PC-3 (cell line): ENCODE measurements at regions not wholly inside any gene's neighbourhood (a gene's known extent, or its start where the extent isn't known, plus 50 kb on each side); places are given as distances from the start of the nearest gene placed in this dataset.
A peak's percentile ranks its signal among the peaks of the same experiment; 100 is the strongest.

Source experiments
- ATAC-seq: fragments of 200-7000 bp; cut with Tn5 transposase; 2 replicates; pipeline ENCODE4 v1.9.1; 2020; ENCODE audit warnings: mild to moderate bottlenecking, moderate library complexity
- BruUV-seq: library from RNA; stranded (reverse); fragments of 400-500 nt; replicated peaks from 2 replicates; lab custom pipeline; 2021; lab: Mats Ljungman, UMichigan
- CTCF ChIA-PET: fragments of 300-600 bp; sonication (Branson Sonifier 250); formaldehyde crosslinking; loops from one replicate; lab custom pipeline; 2022; ENCODE audit warnings: antibody characterized with exemption; lab: Charles Lee
- POLR2A ChIA-PET: fragments of 300-600 bp; sonication (Branson Sonifier 250); formaldehyde crosslinking; loops from one replicate; lab custom pipeline; 2022; ENCODE audit warnings: antibody characterized with exemption; ENCODE audit not compliant: unreplicated experiment; lab: Charles Lee
- DNase-seq: peaks from one replicate; pipeline ENCODE4 v3.0.0-alpha.2; 2015
- H2AFZ ChIP-seq: fragments of 300-600 bp; sonication (generic); 2 replicates; pipeline ENCODE4 v1.6.0; 2016; ENCODE audit warnings: antibody characterized with exemption, low read length
- H3F3A ChIP-seq: fragments of 300-600 bp; sonication (generic); one replicate; pipeline ENCODE4 v1.6.0; 2017; ENCODE audit warnings: antibody characterized with exemption, low read length, control low read depth, mild to moderate bottlenecking; ENCODE audit not compliant: unreplicated experiment
- H3K27ac ChIP-seq: fragments of 300-600 bp; sonication (generic); 2 replicates; pipeline ENCODE4 v1.5.1; 2016; ENCODE audit warnings: mild to moderate bottlenecking, low read length
- H3K27me3 ChIP-seq: fragments of 300-600 bp; sonication (generic); 2 replicates; pipeline ENCODE4 v1.6.1; 2016; ENCODE audit warnings: low read length, mixed read lengths
- H3K36me3 ChIP-seq: fragments of 300-600 bp; sonication (generic); 2 replicates; pipeline ENCODE4 v1.6.1; 2016; ENCODE audit warnings: low read depth, mixed run types, low read length, mixed read lengths
- H3K4me1 ChIP-seq: fragments of 300-600 bp; sonication (generic); 2 replicates; pipeline ENCODE4 v1.5.1; 2016; ENCODE audit warnings: low read length; ENCODE audit not compliant: insufficient read depth
- H3K4me2 ChIP-seq: fragments of 300-600 bp; sonication (generic); 2 replicates; pipeline ENCODE4 v1.6.0; 2016; ENCODE audit warnings: low read length
- H3K4me3 ChIP-seq: fragments of 300-600 bp; sonication (generic); 2 replicates; pipeline ENCODE4 v1.5.1; 2016; ENCODE audit warnings: mild to moderate bottlenecking, low read length, mixed read lengths
- H3K79me2 ChIP-seq: fragments of 300-600 bp; sonication (generic); 2 replicates; pipeline ENCODE4 v1.6.1; 2017; ENCODE audit warnings: low read length, mixed read lengths
- H3K9ac ChIP-seq: fragments of 300-600 bp; sonication (generic); 2 replicates; pipeline ENCODE4 v1.6.0; 2016; ENCODE audit warnings: mild to moderate bottlenecking, low read length
- H3K9me2 ChIP-seq: fragments of 300-600 bp; sonication (generic); replicated peaks from 2 replicates; pipeline ENCODE4 v1.6.1; 2016; ENCODE audit warnings: mixed run types, low read length, mixed read lengths
- H3K9me3 ChIP-seq: fragments of 300-600 bp; sonication (generic); 2 replicates; pipeline ENCODE4 v1.6.1; 2016; ENCODE audit warnings: low read length, mixed read lengths
- H4K20me1 ChIP-seq: fragments of 300-600 bp; sonication (generic); 2 replicates; pipeline ENCODE4 v1.6.1; 2016; ENCODE audit warnings: low read length, mixed read lengths
- EZH2 ChIP-seq: fragments of 300-600 bp; sonication (generic); IDR thresholded peaks from one replicate; pipeline ENCODE4 v1.6.1; 2017; ENCODE audit warnings: antibody characterized with exemption, mild to moderate bottlenecking, low read length; ENCODE audit not compliant: unreplicated experiment
- EZH2phosphoT487 ChIP-seq: fragments of 300-600 bp; sonication (generic); IDR thresholded peaks from 2 replicates; pipeline ENCODE4 v1.6.1; 2018; ENCODE audit warnings: mild to moderate bottlenecking, antibody characterized with exemption, low read length, borderline replicate concordance
- intact Hi-C: fragments of 100-400 bp; cut with micrococcal nuclease; formaldehyde crosslinking; loops from 2 replicates; pipeline ENCODE4 v1.9.0; 2023
- TF ChIP-seq, protein P1 (sequence below): fragments of 300-600 bp; sonication (generic); conservative IDR thresholded peaks from 2 replicates; pipeline ENCODE4 v1.5.1; 2017; ENCODE audit warnings: antibody characterized with exemption, low read depth, mild to moderate bottlenecking, low read length

- H3K27me3 ChIP-seq: no peaks in the 10 kb centered on the region
- no peaks in the 10 kb centered on the region for H3K9me2 ChIP-seq
- intact Hi-C loops: no loop called here
- BruUV-seq: no TSS peak
- no peaks in the 10 kb centered on the region for H3F3A ChIP-seq
- no peaks in the 10 kb centered on the region for H3K36me3 ChIP-seq
- ChIA-PET POLR2A (no interaction called here), CTCF (no interaction called here)
- ATAC-seq (no peak), DNase-seq (no peak)
- H3K4me1 ChIP-seq: no peaks in the 10 kb centered on the region
- H3K79me2 ChIP-seq: no peaks in the 10 kb centered on the region
- no peak overlapping the region for H3K9ac ChIP-seq
- TF ChIP-seq, protein P1, sequence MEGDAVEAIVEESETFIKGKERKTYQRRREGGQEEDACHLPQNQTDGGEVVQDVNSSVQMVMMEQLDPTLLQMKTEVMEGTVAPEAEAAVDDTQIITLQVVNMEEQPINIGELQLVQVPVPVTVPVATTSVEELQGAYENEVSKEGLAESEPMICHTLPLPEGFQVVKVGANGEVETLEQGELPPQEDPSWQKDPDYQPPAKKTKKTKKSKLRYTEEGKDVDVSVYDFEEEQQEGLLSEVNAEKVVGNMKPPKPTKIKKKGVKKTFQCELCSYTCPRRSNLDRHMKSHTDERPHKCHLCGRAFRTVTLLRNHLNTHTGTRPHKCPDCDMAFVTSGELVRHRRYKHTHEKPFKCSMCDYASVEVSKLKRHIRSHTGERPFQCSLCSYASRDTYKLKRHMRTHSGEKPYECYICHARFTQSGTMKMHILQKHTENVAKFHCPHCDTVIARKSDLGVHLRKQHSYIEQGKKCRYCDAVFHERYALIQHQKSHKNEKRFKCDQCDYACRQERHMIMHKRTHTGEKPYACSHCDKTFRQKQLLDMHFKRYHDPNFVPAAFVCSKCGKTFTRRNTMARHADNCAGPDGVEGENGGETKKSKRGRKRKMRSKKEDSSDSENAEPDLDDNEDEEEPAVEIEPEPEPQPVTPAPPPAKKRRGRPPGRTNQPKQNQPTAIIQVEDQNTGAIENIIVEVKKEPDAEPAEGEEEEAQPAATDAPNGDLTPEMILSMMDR: no peak
- no peak overlapping the region for H2AFZ ChIP-seq
- H3K4me3 ChIP-seq: no peak overlapping the region
- H3K4me2 ChIP-seq: no peak overlapping the region
- no peaks in the 10 kb centered on the region for H3K9me3 ChIP-seq
- H3K27ac ChIP-seq: no peak overlapping the region
- no peaks in the 10 kb centered on the region for H4K20me1 ChIP-seq
Observed at GRCh38 chr6:93567164-93567563, 147.8 kb upstream of the EPHA7 start.

DNA sequence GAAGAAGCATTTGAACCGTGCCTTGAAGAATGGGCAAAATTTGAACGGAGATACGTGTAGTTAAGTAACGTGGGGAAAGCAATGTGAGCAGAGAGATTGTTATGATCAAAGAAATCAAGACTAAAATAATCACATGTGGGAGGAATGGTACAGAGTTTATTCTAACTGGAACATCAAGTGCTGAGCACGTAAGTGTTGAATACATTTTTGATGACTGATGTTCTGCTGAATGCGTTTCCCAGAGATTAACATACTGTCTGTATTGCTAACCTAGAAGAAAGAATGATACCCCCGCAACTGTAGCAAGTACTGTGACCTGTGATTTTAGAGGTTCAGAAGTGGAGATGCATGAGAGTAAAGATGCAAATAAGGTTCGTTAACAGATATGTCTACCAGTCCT lies 146.9 kb upstream of the EPHA7 start:
- no peaks in the 10 kb centered on the region for H3K4me1 ChIP-seq
- CTCF ChIA-PET: no interaction called here

GRCh38 chr6:93562582-93562981 lies 143.2 kb upstream of the EPHA7 start:
- Histone ChIP-seq H3K79me2 (no peaks in the 10 kb centered on the region), H3F3A (no peaks in the 10 kb centered on the region), H3K27me3 (no peaks in the 10 kb centered on the region), H3K9me3 (no peaks in the 10 kb centered on the region), H3K4me1 (no peaks in the 10 kb centered on the region), H3K36me3 (no peaks in the 10 kb centered on the region), H3K9me2 (no peaks in the 10 kb centered on the region), H3K9ac (no peak overlapping the region), H4K20me1 (no peaks in the 10 kb centered on the region), H2AFZ (no peak overlapping the region), H3K27ac (no peak overlapping the region), H3K4me2 (no peak overlapping the region), H3K4me3 (no peak overlapping the region)
- peak; percentile 9 for DNase-seq
- ChIA-PET POLR2A (no interaction called here), CTCF (no interaction called here)
- intact Hi-C loops: no loop called here
- no peak; the same call in 1 of the 2 replicates for ATAC-seq
- no TSS peak for BruUV-seq
- TF ChIP-seq EZH2phosphoT487: no peak
- TF ChIP-seq EZH2: no peak
- TF ChIP-seq, protein P1: no peak

More for the DNA sequence above, 146.9 kb upstream of the EPHA7 start:
- no peaks in the 10 kb centered on the region for H3F3A ChIP-seq
- H2AFZ ChIP-seq: no peak overlapping the region
- no peaks in the 10 kb centered on the region for H3K79me2 ChIP-seq
- H3K4me2 ChIP-seq: no peak overlapping the region
- POLR2A ChIA-PET: no interaction called here
- no TSS peak for BruUV-seq
- ATAC-seq (no peak), DNase-seq (no peak)
- no peaks in the 10 kb centered on the region for H4K20me1 ChIP-seq
- no peaks in the 10 kb centered on the region for H3K27me3 ChIP-seq
- no peak overlapping the region for H3K4me3 ChIP-seq
- H3K9me3 ChIP-seq: no peaks in the 10 kb centered on the region
- no peaks in the 10 kb centered on the region for H3K36me3 ChIP-seq
- H3K27ac ChIP-seq: no peak overlapping the region
- H3K9me2 ChIP-seq: no peaks in the 10 kb centered on the region
- TF ChIP-seq EZH2 (no peak), EZH2phosphoT487 (no peak)
- TF ChIP-seq, protein P1: no peak
- H3K9ac ChIP-seq: no peak overlapping the region
- intact Hi-C loops: no loop called here
